Small intestine (tissue), 7 donors: ENCODE measurements at regions not wholly inside any gene's neighbourhood (a gene's known extent, or its start where the extent isn't known, plus 50 kb on each side); places are given as distances from the start of the nearest gene placed in this dataset.
A peak's percentile ranks its signal among the peaks of the same experiment; 100 is the strongest.

Source experiments
- DNase-seq, 2 donors: peaks; one replicate each; pipeline versions ENCODE4 v3.0.0 to v3.0.0-alpha.2; 2013
- FAIRE-seq: peaks from 2 replicates; lab custom pipeline; 2012; peaks lifted over from hg19 to GRCh38; lab: Jason Lieb, UNC
- H3K27ac ChIP-seq, 3 donors: one replicate each; pipeline ENCODE4 v1.5.1; 2013; ENCODE audit warnings: low read length in 2 of 3, mild to moderate bottlenecking in 2 of 3, control low read depth in 1 of 3, inconsistent platforms in 1 of 3, low read depth in 1 of 3, moderate library complexity in 1 of 3
- H3K27me3 ChIP-seq, 3 donors: one replicate each; pipeline ENCODE4 v1.6.1; 2013; ENCODE audit warnings: low read length in 3 of 3, inconsistent platforms in 1 of 3; ENCODE audit not compliant: control insufficient read depth in 3 of 3, insufficient read depth in 3 of 3
- H3K36me3 ChIP-seq, 3 donors: one replicate each; pipeline ENCODE4 v1.6.1; 2013; ENCODE audit warnings: low read length in 3 of 3, inconsistent platforms in 1 of 3, low read depth in 1 of 3, mild to moderate bottlenecking in 1 of 3, moderate library complexity in 1 of 3; ENCODE audit not compliant: control insufficient read depth in 3 of 3, insufficient read depth in 2 of 3
- H3K4me1 ChIP-seq, 3 donors: one replicate each; pipeline ENCODE4 v1.6.1; 2013; ENCODE audit warnings: low read length in 2 of 3, inconsistent platforms in 1 of 3, low read depth in 1 of 3, mild to moderate bottlenecking in 1 of 3, moderate library complexity in 1 of 3; ENCODE audit not compliant: control insufficient read depth in 3 of 3, insufficient read depth in 2 of 3
- H3K4me3 ChIP-seq, 3 donors: one replicate each; pipeline ENCODE4 v1.5.1; 2013; ENCODE audit warnings: low read length in 3 of 3, control low read depth in 1 of 3, inconsistent platforms in 1 of 3, low read depth in 1 of 3, mild to moderate bottlenecking in 1 of 3, moderate library complexity in 1 of 3
- H3K9me3 ChIP-seq, 2 donors: one replicate each; pipeline ENCODE4 v1.6.1; 2013; ENCODE audit warnings: low read depth in 1 of 2, low read length in 1 of 2; ENCODE audit not compliant: control insufficient read depth in 2 of 2, insufficient read depth in 1 of 2
- WGBS, 3 donors: extraction: QIAGEN DNeasy Blood & Tissue Kit; methylation state at CpG; one replicate each; pipeline ENCODE4 v1.1.7; 2013; 5-methylcytosine and 5-hydroxymethylcytosine counted together
- donor health status: healthy with polysubstance abuse.
- donor health status: control.
- donor health status: control.
- donor health status: Bipolar disorder and iron deficiency.
- donor health status: healthy.

DNA sequence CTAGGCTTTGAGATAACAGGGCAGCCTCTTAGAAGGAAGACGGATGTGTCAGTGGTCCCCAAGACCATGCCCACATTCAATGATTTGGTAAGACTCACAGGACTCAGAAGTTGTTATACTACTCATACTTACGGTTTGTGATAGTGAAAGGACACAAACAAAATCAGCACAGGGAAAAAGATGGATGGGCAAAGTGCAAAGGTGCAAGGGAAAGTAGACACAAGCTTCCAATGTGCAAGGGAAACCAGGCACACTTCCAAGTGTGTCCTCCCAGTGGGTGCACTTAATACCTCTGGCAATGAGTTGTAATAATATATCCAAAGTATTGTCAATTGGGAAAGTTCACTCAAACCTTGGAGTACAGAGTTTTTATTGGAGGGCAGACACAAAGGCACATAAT lies 53.8 kb upstream of the VCX start:
- Histone ChIP-seq H3K9me3 (no peaks in the 10 kb centered on the region), H3K4me3 (no peak overlapping the region), H3K4me1 (no peaks in the 10 kb centered on the region), H3K27me3 (no peaks in the 10 kb centered on the region), H3K27ac (no peak overlapping the region), H3K36me3 (no peaks in the 10 kb centered on the region)
- peak in 1 of 2 donors; percentile 25 for DNase-seq
- 42 to 59% (median 47%) methylated on average over 2 of the region's 2 CpGs for WGBS, 3 donors
- no peak for FAIRE-seq

DNA sequence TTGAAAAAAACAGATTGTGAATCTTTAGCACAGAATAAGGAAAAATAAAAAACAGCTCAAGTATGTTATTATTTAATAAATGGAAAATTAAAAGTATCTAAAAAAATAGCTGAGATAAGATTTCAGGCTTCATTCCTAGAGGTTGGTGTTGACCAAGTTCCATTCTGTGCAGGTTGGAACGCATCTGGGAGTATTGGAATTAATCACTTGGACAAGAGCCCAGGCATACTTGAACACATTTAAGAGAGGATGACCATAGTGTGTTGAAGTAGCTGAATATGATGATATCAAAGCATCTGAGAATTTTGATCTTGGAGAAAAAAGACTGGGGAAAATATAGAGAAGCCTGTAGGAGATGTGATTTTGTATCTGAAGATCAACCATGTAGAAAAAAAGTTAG lies 54.6 kb upstream of the VCX start:
- H3K4me1 ChIP-seq, result no peaks in the 10 kb centered on the region
- H3K27ac ChIP-seq, result no peak overlapping the region
- H3K9me3 ChIP-seq, result no peaks in the 10 kb centered on the region
- DNase-seq (no peak), FAIRE-seq (no peak)
- no peaks in the 10 kb centered on the region for H3K36me3 ChIP-seq
- WGBS, 3 donors, result 36 to 53% (median 37%) methylated on average over 1 of the region's 1 CpG
- no peak overlapping the region for H3K4me3 ChIP-seq
- H3K27me3 ChIP-seq, result no peaks in the 10 kb centered on the region

DNA sequence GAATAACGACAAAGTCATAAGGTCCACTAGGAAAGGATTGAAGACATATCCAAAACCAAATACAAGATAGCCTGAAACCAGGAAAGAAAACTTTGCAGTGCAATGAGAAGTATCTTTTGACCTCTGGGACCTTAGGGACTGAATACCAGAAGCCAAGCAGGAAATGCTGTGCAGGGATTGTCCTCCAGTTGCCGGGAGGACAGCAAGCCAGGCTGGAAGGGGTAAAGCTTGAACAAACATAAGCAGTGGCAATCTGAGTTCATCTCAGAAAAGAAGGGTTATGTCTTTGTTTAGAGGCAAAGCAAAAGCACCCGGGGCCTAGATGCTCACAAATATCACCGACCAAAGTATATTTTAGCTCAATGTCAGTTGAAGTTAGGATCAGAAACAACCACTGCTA lies 55.3 kb upstream of the VCX start:
- H3K36me3 ChIP-seq, result no peaks in the 10 kb centered on the region
- no peaks in the 10 kb centered on the region for H3K27me3 ChIP-seq
- H3K27ac ChIP-seq, result no peak overlapping the region
- no peak overlapping the region for H3K4me3 ChIP-seq
- no peaks in the 10 kb centered on the region for H3K4me1 ChIP-seq
- FAIRE-seq (no peak), DNase-seq (no peak)
- H3K9me3 ChIP-seq, result no peaks in the 10 kb centered on the region
- 30 to 44% (median 32%) methylated on average over 4 of the region's 4 CpGs for WGBS, 3 donors

DNA sequence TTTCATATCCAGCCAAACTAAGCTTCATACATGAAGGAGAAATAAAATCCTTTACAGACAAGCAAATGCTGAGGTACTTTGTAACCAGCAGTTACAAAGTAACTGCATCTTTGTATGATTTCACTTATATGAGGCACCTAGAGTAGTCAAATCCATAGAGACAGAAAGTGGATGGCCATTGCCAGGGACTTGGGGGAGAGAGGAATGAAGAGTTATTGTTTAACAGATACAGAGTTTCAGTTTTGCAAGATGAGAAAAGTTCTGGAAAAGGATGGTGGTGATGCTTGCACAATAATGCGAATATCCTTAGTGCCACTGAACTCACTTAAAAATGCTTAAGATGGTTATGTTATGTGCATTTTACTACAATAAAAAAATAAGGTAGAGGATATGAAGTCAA lies 58.4 kb upstream of the VCX start:
- no peak for FAIRE-seq
- Histone ChIP-seq H3K27ac (no peak overlapping the region), H3K9me3 (no peaks in the 10 kb centered on the region), H3K4me1 (peaks cover 0 to 3% (median 0%) of the 10 kb centered on the region in 3 donors), H3K36me3 (no peaks in the 10 kb centered on the region), H3K4me3 (no peak overlapping the region), H3K27me3 (no peaks in the 10 kb centered on the region)
- 93 to 95% (median 94%) methylated on average over 1 of the region's 1 CpG for WGBS, 3 donors
- DNase-seq, result no peak

DNA sequence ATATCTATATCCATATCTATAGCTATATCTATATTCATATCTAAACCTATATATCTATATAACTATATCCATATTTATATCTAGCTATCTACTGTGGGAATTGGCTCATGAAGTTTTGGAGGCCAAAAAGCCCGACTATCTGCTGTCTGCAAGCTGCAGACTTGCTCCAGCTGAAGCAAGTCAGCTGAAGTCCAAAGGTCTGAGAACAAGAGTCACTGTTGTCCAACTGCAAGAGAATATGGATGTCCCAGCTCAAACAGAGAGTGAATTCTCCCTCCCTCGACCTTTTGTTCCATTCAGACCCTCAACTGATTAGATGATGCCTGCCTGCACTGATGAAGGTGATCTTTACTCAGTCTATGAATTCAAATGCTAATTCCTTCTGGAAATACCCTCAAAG lies 63.3 kb upstream of the VCX start:
- Histone ChIP-seq H3K4me3 (no peak overlapping the region), H3K27ac (no peak overlapping the region), H3K36me3 (no peaks in the 10 kb centered on the region), H3K9me3 (peaks cover 0 to 2% of the 10 kb centered on the region in 2 donors), H3K4me1 (peaks cover 0 to 5% (median 0%) of the 10 kb centered on the region in 3 donors), H3K27me3 (no peaks in the 10 kb centered on the region)
- FAIRE-seq (no peak), DNase-seq (peak in 1 of 2 donors; percentile 15)
- 13 to 48% (median 16%) methylated on average over 2 of the region's 2 CpGs for WGBS, 3 donors

DNA sequence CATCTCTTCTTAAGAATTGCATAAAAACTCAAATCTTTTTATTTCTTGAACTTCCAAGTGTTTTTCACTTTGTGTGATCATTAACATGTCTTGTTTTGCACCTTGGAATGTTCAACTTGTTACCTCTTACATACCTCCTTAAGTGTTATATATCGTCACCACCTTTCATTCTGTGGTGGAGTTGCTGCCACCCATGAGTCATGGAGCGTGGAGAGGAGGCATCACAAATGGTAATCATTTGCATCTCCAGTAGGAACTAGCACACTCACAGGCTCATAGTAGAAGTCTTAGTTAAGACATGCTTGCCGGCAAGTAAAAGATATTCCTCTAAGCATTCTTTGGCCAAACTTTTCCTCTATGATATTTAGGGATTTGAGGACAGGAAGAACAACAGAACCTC lies 67.0 kb upstream of the VCX start:
- FAIRE-seq, result no peak
- Histone ChIP-seq H3K27me3 (no peaks in the 10 kb centered on the region), H3K27ac (no peak overlapping the region), H3K4me3 (no peak overlapping the region), H3K9me3 (peaks cover 0 to 2% of the 10 kb centered on the region in 2 donors), H3K4me1 (peaks cover 0 to 5% (median 0%) of the 10 kb centered on the region in 3 donors), H3K36me3 (no peaks in the 10 kb centered on the region)
- 83 to 92% (median 88%) methylated on average over 3 of the region's 3 CpGs for WGBS, 3 donors
- no peak for DNase-seq

DNA sequence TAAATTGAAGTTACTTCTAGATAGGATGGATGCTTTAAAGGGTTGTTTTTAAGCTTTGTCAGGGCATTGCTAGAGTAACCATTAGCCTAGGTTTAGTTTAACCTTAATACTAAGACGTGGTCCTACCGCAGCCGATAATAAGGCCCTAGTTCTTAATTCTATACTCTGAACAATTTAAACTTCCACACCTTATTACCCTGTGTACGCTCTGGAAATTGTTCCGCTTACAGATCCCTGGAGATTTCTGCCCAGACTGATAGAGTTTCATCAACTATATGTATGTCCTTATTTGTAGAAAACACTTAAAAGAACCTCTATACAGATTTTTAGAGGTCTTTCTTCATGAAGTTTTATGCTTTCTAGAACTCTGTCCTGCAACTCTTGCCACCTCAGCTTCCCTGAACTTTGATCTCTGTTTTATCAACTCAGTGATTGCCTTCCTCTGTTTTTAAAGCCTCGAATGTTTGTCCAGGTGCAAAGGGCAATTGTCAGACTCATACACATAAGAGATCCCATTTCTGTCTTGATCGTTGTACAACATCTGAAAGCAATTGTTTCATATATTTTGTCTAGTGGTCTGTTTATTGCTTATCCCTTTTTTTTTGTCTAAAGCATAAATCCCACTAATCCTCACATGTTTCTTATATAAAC lies 71.1 kb upstream of the VCX start:
- DNase-seq (peak; percentile 74 to 85), FAIRE-seq (no peak)
- Histone ChIP-seq H3K27ac (peak overlapping the region in 1 of 3 donors; percentile 73), H3K4me1 (no peaks in the 10 kb centered on the region), H3K9me3 (peaks cover 0 to 2% of the 10 kb centered on the region in 2 donors), H3K4me3 (no peak overlapping the region), H3K36me3 (no peaks in the 10 kb centered on the region), H3K27me3 (no peaks in the 10 kb centered on the region)
- 13 to 46% (median 27%) methylated on average over 7 of the region's 7 CpGs for WGBS, 3 donors

DNA sequence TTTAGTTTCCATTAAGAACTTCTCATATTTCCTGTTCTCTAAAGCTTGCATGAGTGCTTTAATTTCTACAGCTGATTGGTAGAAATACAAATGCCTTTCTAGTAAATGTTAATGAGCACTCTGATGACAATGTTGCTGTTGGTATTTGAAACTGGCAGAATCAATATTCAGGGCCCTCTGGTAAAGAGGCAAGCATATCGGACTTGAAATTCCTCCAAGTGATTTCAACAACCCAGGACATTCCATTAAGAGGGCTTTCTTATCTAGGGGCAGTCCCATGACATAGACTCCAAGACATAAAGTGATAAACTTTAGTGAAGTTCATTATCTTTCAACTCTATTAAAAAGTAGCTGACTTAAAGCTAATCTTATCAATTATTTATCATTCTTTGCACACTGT lies 83.1 kb upstream of the VCX start:
- Histone ChIP-seq H3K4me1 (no peaks in the 10 kb centered on the region), H3K36me3 (no peaks in the 10 kb centered on the region), H3K4me3 (no peak overlapping the region), H3K9me3 (no peaks in the 10 kb centered on the region), H3K27ac (no peak overlapping the region), H3K27me3 (no peaks in the 10 kb centered on the region)
- DNase-seq (peak; percentile 11 to 35), FAIRE-seq (peak; percentile 85)
- WGBS, 3 donors, result 4 to 57% (median 43%) methylated on average over 1 of the region's 1 CpG

DNA sequence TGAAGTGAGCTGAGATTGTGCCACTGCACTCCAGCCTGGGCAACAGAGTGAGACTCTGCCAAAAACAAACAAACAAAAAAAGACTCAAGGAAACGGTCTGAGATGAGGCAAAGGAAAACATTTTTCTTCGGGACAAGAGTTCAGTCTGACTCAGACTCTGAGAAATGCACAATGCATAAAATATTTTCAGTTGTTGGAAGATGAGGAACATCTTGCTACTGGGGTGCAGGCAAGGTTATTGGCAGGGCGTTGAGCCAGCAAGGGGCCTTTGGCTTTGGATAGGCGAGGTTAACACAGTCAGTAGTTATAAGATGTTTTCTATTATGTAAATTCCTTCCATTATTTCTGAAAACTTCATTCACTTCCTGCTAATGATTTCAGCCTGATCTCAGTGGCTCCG lies 96.1 kb upstream of the VCX start:
- Histone ChIP-seq H3K27ac (no peak overlapping the region), H3K27me3 (no peaks in the 10 kb centered on the region), H3K4me1 (no peaks in the 10 kb centered on the region), H3K4me3 (no peak overlapping the region), H3K36me3 (no peaks in the 10 kb centered on the region), H3K9me3 (no peaks in the 10 kb centered on the region)
- FAIRE-seq, result no peak
- DNase-seq, result no peak
- 46 to 54% (median 49%) methylated on average over 5 of the region's 5 CpGs for WGBS, 3 donors
